Thyroid gland (tissue), 4 donors: ENCODE measurements at regions not wholly inside any gene's neighbourhood (a gene's known extent, or its start where the extent isn't known, plus 50 kb on each side); places are given as distances from the start of the nearest gene placed in this dataset.

Experiments used
- POLR2A ChIP-seq, 2 donors: fragments of 450-650 bp; IDR thresholded peaks; one replicate each; pipeline ENCODE4 v1.6.1; 2017; ENCODE audit warnings: antibody characterized with exemption in 2 of 2, mild to moderate bottlenecking in 2 of 2, moderate library complexity in 1 of 2
- TF ChIP-seq, protein P1 (sequence below), 6 experiments: fragments of 200-600 bp in 3 of 6; fragments of 450-650 bp in 3 of 6; sonication (generic) in 3 of 6; IDR thresholded peaks; one replicate each; pipeline ENCODE4 v1.5.1; 2016 to 2019; ENCODE audit warnings: antibody characterized with exemption in 6 of 6, mild to moderate bottlenecking in 2 of 6, inconsistent platforms in 1 of 6, moderate library complexity in 1 of 6

DNA sequence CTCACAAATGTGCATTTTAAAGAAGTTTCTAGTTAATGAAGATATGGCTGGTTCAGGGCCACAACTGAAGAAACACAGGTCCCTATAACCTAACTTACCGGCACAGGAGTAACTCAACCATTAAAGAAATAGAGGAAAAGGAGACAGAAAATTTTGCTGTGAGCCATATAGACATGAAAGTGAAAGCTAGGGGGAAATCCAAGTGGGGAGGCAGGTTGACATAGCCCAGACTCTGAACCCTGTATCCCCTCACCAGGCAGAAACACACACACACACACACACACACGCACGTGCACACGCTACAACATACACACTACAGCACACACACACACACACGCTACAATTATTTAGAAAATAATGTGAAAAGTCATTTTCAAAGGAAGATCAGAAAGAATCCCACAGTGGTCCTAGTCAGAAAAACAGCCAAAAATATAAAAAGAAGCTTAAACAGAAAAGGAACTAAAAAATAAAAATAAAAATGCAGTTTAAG lies 856.4 kb upstream of the CDH6 start:
- no peak for TF ChIP-seq POLR2A (IDR thresholded peaks at IDR 0.05)
- TF ChIP-seq, protein P1, sequence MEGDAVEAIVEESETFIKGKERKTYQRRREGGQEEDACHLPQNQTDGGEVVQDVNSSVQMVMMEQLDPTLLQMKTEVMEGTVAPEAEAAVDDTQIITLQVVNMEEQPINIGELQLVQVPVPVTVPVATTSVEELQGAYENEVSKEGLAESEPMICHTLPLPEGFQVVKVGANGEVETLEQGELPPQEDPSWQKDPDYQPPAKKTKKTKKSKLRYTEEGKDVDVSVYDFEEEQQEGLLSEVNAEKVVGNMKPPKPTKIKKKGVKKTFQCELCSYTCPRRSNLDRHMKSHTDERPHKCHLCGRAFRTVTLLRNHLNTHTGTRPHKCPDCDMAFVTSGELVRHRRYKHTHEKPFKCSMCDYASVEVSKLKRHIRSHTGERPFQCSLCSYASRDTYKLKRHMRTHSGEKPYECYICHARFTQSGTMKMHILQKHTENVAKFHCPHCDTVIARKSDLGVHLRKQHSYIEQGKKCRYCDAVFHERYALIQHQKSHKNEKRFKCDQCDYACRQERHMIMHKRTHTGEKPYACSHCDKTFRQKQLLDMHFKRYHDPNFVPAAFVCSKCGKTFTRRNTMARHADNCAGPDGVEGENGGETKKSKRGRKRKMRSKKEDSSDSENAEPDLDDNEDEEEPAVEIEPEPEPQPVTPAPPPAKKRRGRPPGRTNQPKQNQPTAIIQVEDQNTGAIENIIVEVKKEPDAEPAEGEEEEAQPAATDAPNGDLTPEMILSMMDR (IDR thresholded peaks at IDR 0.05): no peak
